ENCODE measurements at regions not wholly inside any gene's neighbourhood (a gene's known extent, or its start where the extent isn't known, plus 50 kb on each side); places are given as distances from the start of the nearest gene placed in this dataset.

- H3K4me3 ChIP-seq (ENCODE audit: low read length): no peak overlapping the region
- H2AFZ ChIP-seq (ENCODE audit: low read depth, low read length): no peak overlapping the region
- H3K4me2 ChIP-seq (ENCODE audit: low read length): no peak overlapping the region
- no peaks in the 10 kb centered on the region for H3K27me3 ChIP-seq (ENCODE audit: insufficient read depth, low read depth, low read length)
- H3K27ac ChIP-seq (ENCODE audit: low read length): no peak overlapping the region
- H3K79me2 ChIP-seq (replicated peaks; ENCODE audit: insufficient read depth, low read length): no peaks in the 10 kb centered on the region
- no peak overlapping the region for H3K9ac ChIP-seq (ENCODE audit: low read length)
- no peaks in the 10 kb centered on the region for H3F3A ChIP-seq (ENCODE audit: insufficient read depth, low read length, poor library complexity, severe bottlenecking)
- no peaks in the 10 kb centered on the region for H3K9me2 ChIP-seq (ENCODE audit: insufficient read depth, low read length)
- no peaks in the 10 kb centered on the region for H4K20me1 ChIP-seq (ENCODE audit: insufficient read depth)
- no peaks in the 10 kb centered on the region for H3K9me3 ChIP-seq (ENCODE audit: low read length)
- H3K36me3 ChIP-seq (ENCODE audit: insufficient read depth, low read length): no peaks in the 10 kb centered on the region
- TF ChIP-seq EP300 (conservative IDR thresholded peaks at IDR 0.05; ENCODE audit: poor library complexity, severe bottlenecking) (no peak), RAD21 (conservative IDR thresholded peaks at IDR 0.05) (no peak), POLR2AphosphoS5 (IDR thresholded peaks at IDR 0.05) (no peak), CTCF (IDR thresholded peaks at IDR 0.05; ENCODE audit: poor library complexity, severe bottlenecking) (no peak), MXI1 (conservative IDR thresholded peaks at IDR 0.05; ENCODE audit: poor library complexity, severe bottlenecking) (no peak), EZH2 (IDR thresholded peaks at IDR 0.05; ENCODE audit: borderline replicate concordance, insufficient read depth, low read length, poor library complexity, severe bottlenecking) (no peak), SMC3 (conservative IDR thresholded peaks at IDR 0.05; ENCODE audit: poor library complexity) (no peak), TAF1 (IDR thresholded peaks at IDR 0.05; ENCODE audit: low read depth) (no peak), REST (IDR thresholded peaks at IDR 0.05; ENCODE audit: borderline replicate concordance) (no peak)
Observed at GRCh38 chr3:25181096-25181495, 247.0 kb upstream of the RARB start.

DNA sequence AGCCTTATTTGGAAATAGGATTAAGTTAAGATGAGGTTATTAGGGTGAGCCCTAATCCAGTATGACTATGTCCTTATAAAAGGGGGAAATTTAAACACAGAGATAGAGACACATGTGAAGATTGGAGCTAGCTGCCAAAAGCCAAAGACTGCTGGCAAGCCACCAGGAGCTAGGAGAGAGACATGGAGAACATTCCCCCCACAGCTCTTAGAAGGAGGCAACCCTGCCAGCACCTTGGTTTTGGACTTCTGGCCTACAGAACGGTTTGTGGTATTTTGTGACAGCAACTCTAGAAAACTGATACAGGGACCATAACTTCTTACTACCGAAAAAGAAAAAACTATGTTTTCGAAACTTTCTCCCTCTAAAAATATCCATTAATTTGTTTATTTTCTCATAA, 245.3 kb upstream of the RARB start:
- no peaks in the 10 kb centered on the region for H3F3A ChIP-seq (ENCODE audit: insufficient read depth, low read length, poor library complexity, severe bottlenecking)
- no peak overlapping the region for H3K9ac ChIP-seq (ENCODE audit: low read length)
- H3K4me2 ChIP-seq (ENCODE audit: low read length): no peak overlapping the region
- H3K9me2 ChIP-seq (ENCODE audit: insufficient read depth, low read length): no peaks in the 10 kb centered on the region
- H3K27ac ChIP-seq (ENCODE audit: low read length): no peak overlapping the region
- H2AFZ ChIP-seq (ENCODE audit: low read depth, low read length): no peak overlapping the region
- H3K36me3 ChIP-seq (ENCODE audit: insufficient read depth, low read length): no peaks in the 10 kb centered on the region
- TF ChIP-seq RAD21 (conservative IDR thresholded peaks at IDR 0.05) (no peak), CTCF (IDR thresholded peaks at IDR 0.05; ENCODE audit: poor library complexity, severe bottlenecking) (no peak), SMC3 (conservative IDR thresholded peaks at IDR 0.05; ENCODE audit: poor library complexity) (no peak)
- no peaks in the 10 kb centered on the region for H3K9me3 ChIP-seq (ENCODE audit: low read length)
- no peaks in the 10 kb centered on the region for H3K79me2 ChIP-seq (replicated peaks; ENCODE audit: insufficient read depth, low read length)
- no peaks in the 10 kb centered on the region for H3K27me3 ChIP-seq (ENCODE audit: insufficient read depth, low read depth, low read length)
- no peak overlapping the region for H3K4me3 ChIP-seq (ENCODE audit: low read length)
- no peaks in the 10 kb centered on the region for H4K20me1 ChIP-seq (ENCODE audit: insufficient read depth)
